ENCODE measurements at regions not wholly inside any gene's neighbourhood (a gene's known extent, or its start where the extent isn't known, plus 50 kb on each side); places are given as distances from the start of the nearest gene placed in this dataset.
A peak's percentile ranks its signal among the peaks of the same experiment; 100 is the strongest.

DNA sequence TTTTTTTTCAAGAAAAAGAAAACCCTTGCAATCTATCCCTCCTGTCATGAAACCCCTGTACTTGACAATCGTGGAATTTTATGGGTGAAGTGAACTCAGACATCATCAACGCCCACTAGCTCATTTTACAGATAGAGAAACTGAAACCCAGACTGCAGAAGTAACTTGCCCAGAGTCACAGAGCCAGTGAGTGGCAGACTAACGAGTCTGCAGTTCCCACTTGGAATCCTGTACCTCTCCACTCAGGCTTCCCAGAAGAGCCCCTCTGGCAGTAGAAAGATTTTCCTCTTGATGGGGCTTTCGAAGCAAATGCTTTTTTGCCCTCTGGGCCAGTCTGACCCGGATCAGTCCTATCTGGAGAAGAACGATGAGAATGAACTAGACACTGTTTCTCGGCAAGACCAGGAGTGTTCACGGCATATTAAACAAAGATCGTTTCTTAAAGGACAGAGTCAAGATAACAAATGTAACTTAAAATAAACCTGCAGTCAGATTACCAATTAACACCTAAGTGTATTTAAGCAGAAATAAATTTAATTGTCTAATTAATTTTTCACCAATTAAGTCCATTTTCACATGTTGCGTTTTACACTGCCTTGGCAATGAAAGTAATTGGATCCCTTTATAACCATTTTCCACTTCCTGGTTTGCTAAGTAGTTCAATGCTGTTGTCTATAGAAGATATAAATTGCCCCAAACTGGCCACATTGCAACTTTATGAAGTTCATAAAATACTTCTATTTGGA lies 61.3 kb upstream of the CREB3L1 start:
- DNase-seq = no peak
- Histone ChIP-seq H3K4me1 (ENCODE audit: control insufficient read depth in 1 of 2, insufficient read depth in 2 of 2, low read length in 2 of 2) (peaks cover 0 to 8% of the 10 kb centered on the region in 2 donors), H3K27me3 (ENCODE audit: control insufficient read depth in 2 of 2, insufficient read depth in 2 of 2, low read length in 2 of 2) (no peaks in the 10 kb centered on the region), H3K9ac (ENCODE audit: insufficient read depth, low read length, poor library complexity, severe bottlenecking) (no peak overlapping the region), H3K79me2 (ENCODE audit: insufficient read depth, low read length) (no peaks in the 10 kb centered on the region), H4K20me1 (ENCODE audit: insufficient read depth, low read length) (no peaks in the 10 kb centered on the region), H3K9me3 (replicated peaks in 1 of 2; ENCODE audit: control insufficient read depth in 1 of 2, insufficient read depth in 1 of 2, low read length in 2 of 2) (no peaks in the 10 kb centered on the region), H3K36me3 (replicated peaks in 1 of 2; ENCODE audit: control insufficient read depth in 1 of 2, insufficient read depth in 2 of 2, low read length in 2 of 2) (no peaks in the 10 kb centered on the region), H3K4me3 (replicated peaks in 1 of 3; ENCODE audit: low read depth in 2 of 3, low read length in 3 of 3) (no peak overlapping the region), H3K4me2 (replicated peaks; ENCODE audit: extremely low read depth, low read length, poor library complexity, severe bottlenecking) (peak overlapping the region; percentile 3), H2AFZ (ENCODE audit: insufficient read depth, low read depth, low read length, poor library complexity, severe bottlenecking) (peak overlapping the region; percentile 17), H3K27ac (ENCODE audit: low read depth in 1 of 2, low read length in 2 of 2) (no peak overlapping the region)
- H3K27me3 Mint-ChIP-seq (ENCODE audit: low read depth in 3 of 3) = peaks cover 0 to 2% (median 0%) of the 10 kb centered on the region in 3 donors
- H3K27ac Mint-ChIP-seq = no peak overlapping the region
- no peaks in the 10 kb centered on the region for H3K36me3 Mint-ChIP-seq
- peaks cover 8% of the 10 kb centered on the region for H3K4me1 Mint-ChIP-seq
- intact Hi-C loops (cut with micrococcal nuclease) = no loop called here
- TF ChIP-seq, protein P1, sequence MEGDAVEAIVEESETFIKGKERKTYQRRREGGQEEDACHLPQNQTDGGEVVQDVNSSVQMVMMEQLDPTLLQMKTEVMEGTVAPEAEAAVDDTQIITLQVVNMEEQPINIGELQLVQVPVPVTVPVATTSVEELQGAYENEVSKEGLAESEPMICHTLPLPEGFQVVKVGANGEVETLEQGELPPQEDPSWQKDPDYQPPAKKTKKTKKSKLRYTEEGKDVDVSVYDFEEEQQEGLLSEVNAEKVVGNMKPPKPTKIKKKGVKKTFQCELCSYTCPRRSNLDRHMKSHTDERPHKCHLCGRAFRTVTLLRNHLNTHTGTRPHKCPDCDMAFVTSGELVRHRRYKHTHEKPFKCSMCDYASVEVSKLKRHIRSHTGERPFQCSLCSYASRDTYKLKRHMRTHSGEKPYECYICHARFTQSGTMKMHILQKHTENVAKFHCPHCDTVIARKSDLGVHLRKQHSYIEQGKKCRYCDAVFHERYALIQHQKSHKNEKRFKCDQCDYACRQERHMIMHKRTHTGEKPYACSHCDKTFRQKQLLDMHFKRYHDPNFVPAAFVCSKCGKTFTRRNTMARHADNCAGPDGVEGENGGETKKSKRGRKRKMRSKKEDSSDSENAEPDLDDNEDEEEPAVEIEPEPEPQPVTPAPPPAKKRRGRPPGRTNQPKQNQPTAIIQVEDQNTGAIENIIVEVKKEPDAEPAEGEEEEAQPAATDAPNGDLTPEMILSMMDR (IDR thresholded peaks at IDR 0.05) = no peak
- 83% methylated on average over 3 of the region's 10 CpGs for WGBS (ENCODE audit: insufficient coverage)
- no peaks in the 10 kb centered on the region for H3K9me3 Mint-ChIP-seq
- peak overlapping the region in 1 of 2 donors; percentile 24 for H3K4me3 Mint-ChIP-seq

DNA sequence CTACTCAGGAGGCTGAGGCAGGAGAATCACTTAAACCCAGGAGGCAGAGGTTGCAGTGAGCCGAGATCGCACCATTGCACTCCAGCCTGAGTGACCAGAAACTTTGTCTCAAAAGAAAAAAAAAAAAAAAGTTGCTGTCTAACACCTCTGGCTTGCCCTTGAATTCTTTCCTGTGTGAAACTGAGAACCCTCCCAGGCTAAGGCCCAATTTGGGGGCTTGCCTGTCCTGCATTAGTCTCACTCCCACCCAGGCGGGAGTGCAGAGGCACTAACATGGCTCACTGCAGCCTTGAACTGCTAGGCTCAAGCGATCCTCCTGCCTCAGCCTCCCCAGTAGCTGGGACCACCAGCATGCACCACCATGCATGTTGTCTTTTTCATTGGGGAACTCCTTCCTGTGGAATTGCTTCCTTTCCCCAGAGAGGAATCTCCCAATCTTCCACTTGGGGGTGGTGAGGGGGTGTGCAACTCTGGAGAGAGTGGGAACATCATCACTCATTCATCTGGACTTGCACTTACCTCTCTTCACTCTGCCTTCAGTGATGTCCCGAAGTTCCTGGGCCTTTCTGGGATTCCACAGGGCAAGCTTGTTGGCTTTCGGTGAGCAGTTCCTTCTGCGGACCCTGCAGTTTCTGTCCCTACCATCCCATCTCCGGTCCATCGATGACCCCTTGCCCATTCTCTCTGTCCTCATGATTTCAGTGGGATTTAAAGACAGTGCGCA lies 62.1 kb upstream of the CREB3L1 start:
- Mint-ChIP-seq H3K4me3 (no peak overlapping the region), H3K27ac (peak overlapping the region in 1 of 7 donors; percentile 57), H3K36me3 (no peaks in the 10 kb centered on the region), H3K27me3 (ENCODE audit: low read depth in 3 of 3) (peaks cover 0 to 3% (median 0%) of the 10 kb centered on the region in 3 donors), H3K9me3 (peaks cover 0 to 4% (median 0%) of the 10 kb centered on the region in 7 donors), H3K4me1 (peaks cover 13% of the 10 kb centered on the region)
- Histone ChIP-seq H3K36me3 (replicated peaks in 1 of 2; ENCODE audit: control insufficient read depth in 1 of 2, insufficient read depth in 2 of 2, low read length in 2 of 2) (no peaks in the 10 kb centered on the region), H3K27me3 (ENCODE audit: control insufficient read depth in 2 of 2, insufficient read depth in 2 of 2, low read length in 2 of 2) (no peaks in the 10 kb centered on the region), H3K4me3 (replicated peaks in 1 of 3; ENCODE audit: low read depth in 2 of 3, low read length in 3 of 3) (no peak overlapping the region), H3K4me2 (replicated peaks; ENCODE audit: extremely low read depth, low read length, poor library complexity, severe bottlenecking) (no peak overlapping the region), H3K79me2 (ENCODE audit: insufficient read depth, low read length) (no peaks in the 10 kb centered on the region), H3K27ac (ENCODE audit: low read depth in 1 of 2, low read length in 2 of 2) (no peak overlapping the region), H3K9ac (ENCODE audit: insufficient read depth, low read length, poor library complexity, severe bottlenecking) (no peak overlapping the region), H3K4me1 (ENCODE audit: control insufficient read depth in 1 of 2, insufficient read depth in 2 of 2, low read length in 2 of 2) (peaks cover 3 to 14% of the 10 kb centered on the region in 2 donors), H4K20me1 (ENCODE audit: insufficient read depth, low read length) (no peaks in the 10 kb centered on the region), H2AFZ (ENCODE audit: insufficient read depth, low read depth, low read length, poor library complexity, severe bottlenecking) (peak overlapping the region; percentile 17), H3K9me3 (replicated peaks in 1 of 2; ENCODE audit: control insufficient read depth in 1 of 2, insufficient read depth in 1 of 2, low read length in 2 of 2) (no peaks in the 10 kb centered on the region)
- no peak for DNase-seq
- 97% methylated on average over 10 of the region's 10 CpGs for WGBS (ENCODE audit: insufficient coverage)
- TF ChIP-seq, protein P1 (IDR thresholded peaks at IDR 0.05) = no peak
- intact Hi-C loops (cut with micrococcal nuclease) = no loop called here
